Mesothelial cell of epicardium (in vitro differentiated cells): ENCODE measurements at regions not wholly inside any gene's neighbourhood (a gene's known extent, or its start where the extent isn't known, plus 50 kb on each side); places are given as distances from the start of the nearest gene placed in this dataset.

Source experiments
- DNase-seq, 2 experiments: peaks; one replicate each; pipeline ENCODE4 v3.0.0; 2021; ENCODE audit warnings: low spot score in 2 of 2; ENCODE audit not compliant: unreplicated experiment in 2 of 2
- H3K27ac Mint-ChIP-seq: 2 replicates; pipeline ENCODE4 v1.8.0; 2021; ENCODE audit warnings: mixed read lengths
- H3K27me3 Mint-ChIP-seq: 2 replicates; pipeline ENCODE4 v1.8.0; 2021; ENCODE audit warnings: low read depth, mixed read lengths
- H3K36me3 Mint-ChIP-seq: 2 replicates; pipeline ENCODE4 v1.8.0; 2021; ENCODE audit warnings: mixed read lengths
- H3K4me1 Mint-ChIP-seq: 2 replicates; pipeline ENCODE4 v1.8.0; 2021; ENCODE audit warnings: mixed read lengths
- H3K4me3 Mint-ChIP-seq: 2 replicates; pipeline ENCODE4 v1.8.0; 2021; ENCODE audit warnings: mild to moderate bottlenecking, moderate library complexity, mixed read lengths
- H3K9me3 Mint-ChIP-seq: 2 replicates; pipeline ENCODE4 v1.8.0; 2021; ENCODE audit warnings: mixed read lengths
- TF ChIP-seq, protein P1 (sequence below): fragments of 200-600 bp; sonication (generic); IDR thresholded peaks from one replicate; pipeline ENCODE4 v1.5.0; 2021; ENCODE audit warnings: antibody characterized with exemption; ENCODE audit not compliant: unreplicated experiment

GRCh38 chr9:75615284-75615683 is 275.2 kb upstream of the PCSK5 start:
- Mint-ChIP-seq H3K27me3 (peaks cover 70% of the 10 kb centered on the region), H3K4me1 (peaks cover 36% of the 10 kb centered on the region)
- TF ChIP-seq, protein P1, sequence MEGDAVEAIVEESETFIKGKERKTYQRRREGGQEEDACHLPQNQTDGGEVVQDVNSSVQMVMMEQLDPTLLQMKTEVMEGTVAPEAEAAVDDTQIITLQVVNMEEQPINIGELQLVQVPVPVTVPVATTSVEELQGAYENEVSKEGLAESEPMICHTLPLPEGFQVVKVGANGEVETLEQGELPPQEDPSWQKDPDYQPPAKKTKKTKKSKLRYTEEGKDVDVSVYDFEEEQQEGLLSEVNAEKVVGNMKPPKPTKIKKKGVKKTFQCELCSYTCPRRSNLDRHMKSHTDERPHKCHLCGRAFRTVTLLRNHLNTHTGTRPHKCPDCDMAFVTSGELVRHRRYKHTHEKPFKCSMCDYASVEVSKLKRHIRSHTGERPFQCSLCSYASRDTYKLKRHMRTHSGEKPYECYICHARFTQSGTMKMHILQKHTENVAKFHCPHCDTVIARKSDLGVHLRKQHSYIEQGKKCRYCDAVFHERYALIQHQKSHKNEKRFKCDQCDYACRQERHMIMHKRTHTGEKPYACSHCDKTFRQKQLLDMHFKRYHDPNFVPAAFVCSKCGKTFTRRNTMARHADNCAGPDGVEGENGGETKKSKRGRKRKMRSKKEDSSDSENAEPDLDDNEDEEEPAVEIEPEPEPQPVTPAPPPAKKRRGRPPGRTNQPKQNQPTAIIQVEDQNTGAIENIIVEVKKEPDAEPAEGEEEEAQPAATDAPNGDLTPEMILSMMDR, result no peak

GRCh38 chr9:75616052-75616451 is 274.4 kb upstream of the PCSK5 start:
- TF ChIP-seq, protein P1, result no peak
- H3K4me1 Mint-ChIP-seq, result peaks cover 34% of the 10 kb centered on the region

More at GRCh38 chr9:75615284-75615683, 275.2 kb upstream of the PCSK5 start:
- Mint-ChIP-seq H3K36me3 (no peaks in the 10 kb centered on the region), H3K4me3 (no peak overlapping the region), H3K9me3 (no peaks in the 10 kb centered on the region), H3K27ac (no peak overlapping the region)
- DNase-seq, result no peak

GRCh38 chr9:75616841-75617566 is 273.5 kb upstream of the PCSK5 start:
- peaks cover 63% of the 10 kb centered on the region for H3K27me3 Mint-ChIP-seq
- peaks cover 34% of the 10 kb centered on the region for H3K4me1 Mint-ChIP-seq
- H3K4me3 Mint-ChIP-seq, result no peak overlapping the region
- no peak for DNase-seq
- TF ChIP-seq, protein P1, result no peak
- peaks cover 6% of the 10 kb centered on the region for H3K36me3 Mint-ChIP-seq
- H3K9me3 Mint-ChIP-seq, result peaks cover 15% of the 10 kb centered on the region
- H3K27ac Mint-ChIP-seq, result no peak overlapping the region

More at GRCh38 chr9:75616052-75616451, 274.4 kb upstream of the PCSK5 start:
- Mint-ChIP-seq H3K4me3 (no peak overlapping the region), H3K27ac (no peak overlapping the region), H3K36me3 (peaks cover 1% of the 10 kb centered on the region), H3K9me3 (peaks cover 5% of the 10 kb centered on the region), H3K27me3 (peaks cover 64% of the 10 kb centered on the region)
- DNase-seq, result no peak

- peaks cover 30% of the 10 kb centered on the region for H3K9me3 Mint-ChIP-seq
- H3K4me3 Mint-ChIP-seq, result no peak overlapping the region
- no peaks in the 10 kb centered on the region for H3K4me1 Mint-ChIP-seq
- DNase-seq, result no peak
- peaks cover 6% of the 10 kb centered on the region for H3K36me3 Mint-ChIP-seq
- H3K27ac Mint-ChIP-seq, result no peak overlapping the region
- H3K27me3 Mint-ChIP-seq, result peaks cover 37% of the 10 kb centered on the region
- TF ChIP-seq, protein P1, result no peak
These were observed 267.0 kb upstream of the PCSK5 start for GRCh38 chr9:75623462-75623861.

- Mint-ChIP-seq H3K27ac (no peak overlapping the region), H3K36me3 (peaks cover 6% of the 10 kb centered on the region), H3K4me3 (no peak overlapping the region), H3K9me3 (peaks cover 30% of the 10 kb centered on the region), H3K4me1 (no peaks in the 10 kb centered on the region), H3K27me3 (peaks cover 35% of the 10 kb centered on the region)
- TF ChIP-seq, protein P1, result no peak
- DNase-seq, result no peak
These were observed 265.5 kb upstream of the PCSK5 start for GRCh38 chr9:75624998-75625397.
